ENCODE measurements at regions not wholly inside any gene's neighbourhood (a gene's known extent, or its start where the extent isn't known, plus 50 kb on each side); places are given as distances from the start of the nearest gene placed in this dataset.

DNA sequence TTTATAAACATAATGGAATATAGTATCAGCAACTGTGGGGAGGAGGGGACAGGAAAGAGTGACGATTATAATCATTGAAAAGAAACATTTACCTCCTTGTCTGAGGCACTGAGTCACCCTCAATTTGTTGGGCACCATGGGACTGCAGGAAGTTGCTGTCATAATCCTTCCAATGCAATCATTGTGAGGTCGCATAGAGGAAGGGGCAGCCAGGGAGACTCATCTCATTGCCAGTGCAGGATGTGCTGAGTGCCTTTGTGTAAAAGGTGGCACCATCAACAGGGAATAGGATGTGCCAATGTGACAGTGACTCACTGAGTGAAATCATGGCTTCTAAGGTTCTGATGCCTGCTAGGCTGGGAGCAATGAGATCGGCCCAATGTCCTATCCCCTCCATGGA lies 300.4 kb upstream of the ADAMTS9 start:
- DNase-seq: no peak

DNA sequence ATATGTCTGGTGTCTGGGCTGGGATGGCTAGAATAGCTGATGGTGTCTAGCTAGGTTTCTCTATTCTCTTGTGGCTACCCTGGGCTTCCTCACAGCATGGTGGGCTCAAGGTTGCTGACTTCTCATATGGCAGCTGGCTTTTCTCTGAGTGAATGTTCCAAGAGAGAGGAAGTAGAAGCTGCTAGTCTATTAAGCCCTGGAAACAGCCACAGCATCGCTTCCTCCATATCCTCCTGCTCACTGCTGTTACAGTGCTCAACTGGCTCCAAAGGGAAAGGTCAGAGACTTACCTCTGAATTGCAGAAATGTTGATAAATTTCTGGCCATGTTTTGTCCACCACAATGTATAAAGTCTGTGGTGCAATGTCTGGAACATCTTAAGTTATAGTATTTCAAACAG lies 299.9 kb upstream of the ADAMTS9 start:
- no peak for DNase-seq

DNA sequence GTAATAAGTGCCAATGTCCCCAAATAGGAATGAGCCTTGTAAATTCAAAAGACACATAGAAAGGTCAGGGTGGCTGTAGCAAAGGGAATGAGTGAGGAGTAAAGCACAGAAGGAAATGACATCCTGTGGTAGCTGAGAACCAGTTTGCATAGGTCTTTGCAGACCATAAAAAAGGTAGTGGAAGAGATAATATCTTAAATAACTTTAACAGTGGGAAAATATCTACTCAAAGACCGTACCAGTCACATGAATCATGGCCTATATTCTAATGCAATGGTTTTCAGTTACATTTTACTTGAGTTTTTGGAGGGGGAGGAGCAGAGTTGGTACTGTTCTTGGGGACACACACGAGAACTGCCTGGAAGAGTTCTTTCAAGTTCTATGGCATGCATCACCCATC lies 297.3 kb upstream of the ADAMTS9 start:
- DNase-seq: no peak

DNA sequence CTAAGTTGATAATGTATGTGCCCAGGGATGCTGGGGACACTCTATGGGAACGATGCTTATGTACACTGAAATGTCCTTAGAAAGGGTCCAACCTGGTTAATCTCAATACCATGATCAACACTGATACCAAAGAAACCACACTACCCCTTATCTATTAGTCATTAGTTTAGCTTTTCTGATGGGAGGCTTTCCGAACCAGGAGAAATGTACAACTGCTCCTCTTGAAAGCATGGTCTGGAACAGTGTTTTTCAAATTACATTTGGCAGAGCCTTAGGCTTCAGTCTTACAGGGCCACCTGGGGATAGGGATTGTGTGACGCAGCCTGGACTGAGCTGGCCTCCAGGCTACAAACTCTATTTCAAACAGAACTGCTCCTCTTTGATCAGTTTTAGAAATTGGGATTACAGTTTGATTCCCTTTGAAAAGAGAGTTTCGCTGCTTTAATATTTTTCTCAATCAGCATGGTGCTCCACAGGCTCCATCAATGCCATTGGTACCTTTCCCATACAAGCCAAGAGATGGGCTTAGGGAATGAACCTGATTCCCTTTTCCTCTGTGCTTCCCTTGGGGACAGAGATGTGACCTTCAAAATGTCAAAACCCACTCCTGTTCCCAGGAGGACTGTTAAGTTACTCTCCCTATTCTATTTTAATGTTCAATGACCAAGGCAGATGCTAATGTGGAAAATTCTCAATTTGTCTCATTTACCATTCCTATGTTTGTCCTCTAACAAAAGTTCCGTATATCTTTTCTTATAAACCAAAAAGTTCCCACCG lies 296.0 kb upstream of the ADAMTS9 start:
- DNase-seq: no peak

DNA sequence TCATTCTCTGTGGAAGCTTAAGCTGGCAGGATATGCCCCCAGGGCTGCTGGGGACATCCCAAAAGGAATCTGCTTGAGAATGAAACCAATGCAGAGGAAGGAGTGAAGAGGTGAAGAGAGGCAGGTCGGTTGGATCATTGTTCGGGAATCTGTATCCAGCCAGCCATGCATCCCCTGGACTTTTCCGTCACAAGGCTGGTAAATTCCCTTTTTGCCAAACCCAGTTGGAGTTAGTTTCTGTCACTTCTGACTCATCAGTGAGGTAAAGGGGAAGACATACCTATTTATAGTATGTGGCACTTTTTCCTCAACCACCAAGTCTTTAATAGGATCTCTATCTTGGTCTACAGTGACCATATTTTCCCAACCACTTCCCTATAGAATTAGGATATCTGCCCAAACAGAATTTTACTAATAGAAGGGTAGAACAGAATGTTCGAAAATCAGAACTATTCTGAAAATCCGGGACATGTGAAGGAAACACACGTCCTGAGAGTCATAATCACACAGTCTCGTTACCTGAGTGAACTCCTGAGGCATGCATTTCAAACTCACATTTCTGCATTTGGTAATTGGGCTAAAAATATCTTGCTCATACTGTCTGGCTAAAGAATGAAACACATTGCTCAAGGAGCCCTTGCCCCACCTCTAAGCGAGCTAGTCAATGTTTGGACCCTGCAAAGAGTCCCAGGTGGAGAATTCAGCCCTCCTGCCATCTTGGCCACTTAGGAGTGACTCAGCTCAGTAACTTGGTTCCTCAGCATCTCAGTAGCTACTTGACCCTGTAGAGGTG lies 289.7 kb upstream of the ADAMTS9 start:
- no peak for DNase-seq

DNA sequence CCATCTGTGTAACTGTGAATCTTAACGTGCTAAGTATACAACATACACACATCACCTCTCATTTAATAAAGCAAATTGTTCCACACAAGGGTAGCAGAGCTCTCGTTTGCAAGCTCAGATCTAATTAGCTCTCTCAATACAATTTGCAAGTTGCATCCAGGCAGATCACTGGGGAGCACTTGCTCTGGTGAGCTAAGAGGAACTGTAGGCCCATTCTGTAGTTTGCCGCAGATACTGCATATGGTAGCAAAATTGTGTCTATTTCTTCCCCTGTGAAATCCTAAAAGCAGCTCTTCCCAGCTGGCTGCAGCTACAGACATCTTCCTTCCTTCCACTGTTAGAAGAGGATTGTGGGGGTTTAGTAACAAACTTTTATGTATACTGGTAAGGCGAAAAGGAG lies 288.7 kb upstream of the ADAMTS9 start:
- no peak for DNase-seq

DNA sequence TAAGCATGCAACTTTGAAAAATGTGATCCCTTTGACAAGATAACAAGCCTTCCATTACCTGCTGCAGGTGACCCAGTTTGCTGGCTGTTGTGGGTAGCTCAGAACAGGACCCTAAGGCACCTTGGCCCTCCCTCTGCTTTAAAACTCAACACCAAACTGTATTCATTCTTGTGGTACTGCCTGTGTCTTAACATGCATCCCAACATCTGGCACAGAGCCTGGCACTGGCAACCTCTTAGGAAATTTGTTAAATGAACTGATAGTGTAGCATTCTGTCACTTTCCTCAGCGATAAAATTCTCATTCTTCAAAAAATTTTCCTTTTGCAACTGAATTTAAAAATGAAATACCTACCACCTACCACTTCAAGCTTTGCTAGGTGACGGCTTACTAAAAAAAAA lies 287.3 kb upstream of the ADAMTS9 start:
- DNase-seq: no peak

DNA sequence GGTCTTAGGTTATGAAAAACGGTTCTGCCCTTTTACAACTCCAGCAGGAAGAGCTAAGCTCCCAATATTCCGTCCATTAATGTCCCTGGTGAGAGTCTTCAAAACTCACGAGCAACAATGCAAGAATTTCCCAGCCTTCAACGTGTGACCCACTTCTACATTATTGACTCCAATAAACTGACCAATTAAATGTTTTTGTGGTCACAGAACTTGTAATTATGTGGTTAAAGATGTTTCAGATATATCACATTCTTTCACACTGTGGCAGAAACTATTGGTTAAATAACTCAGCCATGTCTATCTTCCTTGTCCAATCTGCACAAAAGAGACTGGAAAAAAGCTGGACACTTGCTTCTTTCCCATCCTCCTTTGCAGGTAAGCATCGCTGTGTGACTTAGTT lies 286.6 kb upstream of the ADAMTS9 start:
- no peak for DNase-seq

DNA sequence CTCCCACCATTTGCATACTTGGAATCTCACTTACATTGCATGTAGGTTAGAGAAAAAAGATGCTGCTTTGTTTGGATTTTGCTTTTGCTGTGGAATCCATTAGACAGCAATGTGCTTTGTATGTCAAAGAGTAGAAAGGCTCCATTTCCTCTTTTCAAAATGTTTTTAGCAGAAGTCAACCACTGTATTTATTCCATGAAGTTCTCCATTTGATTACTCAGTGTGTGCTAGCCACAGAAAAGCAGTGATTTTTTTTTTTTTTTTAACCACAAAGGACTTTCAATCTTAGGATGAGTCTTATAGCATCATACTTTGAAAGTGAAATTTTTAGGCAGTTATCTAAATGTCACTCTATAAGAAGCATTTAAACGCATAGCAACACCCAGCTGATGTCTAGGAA lies 285.0 kb upstream of the ADAMTS9 start:
- no peak for DNase-seq

DNA sequence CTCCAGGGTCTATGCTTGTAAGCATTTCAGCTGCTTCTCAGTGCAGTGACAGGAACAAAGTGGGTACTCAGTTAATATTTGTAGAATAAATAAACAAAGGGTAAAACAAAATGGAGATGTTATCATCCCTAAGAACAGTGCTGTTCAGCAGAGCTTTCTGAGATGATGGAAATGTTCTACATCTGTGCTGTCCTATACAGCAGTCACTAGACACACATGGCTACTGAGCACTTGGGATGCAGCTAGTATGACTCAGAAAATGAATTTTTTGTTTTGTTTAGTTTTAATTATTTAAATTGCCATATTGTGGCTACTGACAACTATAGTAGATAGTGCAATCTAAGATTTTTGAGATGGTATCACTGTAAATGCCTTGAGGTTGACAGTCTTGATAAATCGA lies 283.8 kb upstream of the ADAMTS9 start:
- DNase-seq: no peak

DNA sequence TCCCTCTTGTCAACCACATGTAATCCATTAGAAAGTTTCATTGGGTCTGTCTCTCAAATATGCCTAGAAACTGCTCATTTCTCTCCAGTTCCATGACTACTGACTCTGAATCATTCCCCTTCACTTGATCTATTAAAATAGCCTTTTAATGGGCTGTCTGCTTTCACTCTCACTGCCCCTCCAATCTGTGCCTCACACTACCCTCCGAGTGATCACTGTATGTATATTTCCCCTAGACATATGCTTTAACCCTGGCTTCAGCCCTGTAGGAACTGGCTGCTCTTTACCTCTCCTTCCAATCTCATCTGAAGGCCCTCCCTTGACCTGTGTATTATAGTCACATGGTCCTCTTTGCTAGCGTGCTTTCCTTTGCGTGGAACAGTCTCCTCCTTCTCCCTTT lies 282.8 kb upstream of the ADAMTS9 start:
- DNase-seq: no peak

DNA sequence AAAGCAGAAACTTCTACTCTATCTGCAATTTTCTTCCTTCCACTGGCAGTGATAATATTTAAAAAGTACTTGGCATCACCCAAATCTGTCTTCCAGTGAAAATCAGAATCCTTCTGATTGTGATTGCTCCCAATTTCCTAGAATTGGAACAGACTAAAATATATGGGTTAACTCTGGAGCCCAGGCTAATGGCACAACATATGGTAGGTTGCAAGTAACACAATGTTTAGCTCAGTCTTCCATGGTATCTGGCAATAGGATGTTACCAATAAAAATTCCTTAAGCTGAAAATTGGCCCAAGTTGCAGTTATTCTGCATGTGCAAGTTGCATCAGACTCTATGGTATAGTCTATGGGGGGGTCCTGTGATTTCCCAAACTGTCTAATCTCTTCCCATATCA lies 273.5 kb upstream of the ADAMTS9 start:
- no peak for DNase-seq

DNA sequence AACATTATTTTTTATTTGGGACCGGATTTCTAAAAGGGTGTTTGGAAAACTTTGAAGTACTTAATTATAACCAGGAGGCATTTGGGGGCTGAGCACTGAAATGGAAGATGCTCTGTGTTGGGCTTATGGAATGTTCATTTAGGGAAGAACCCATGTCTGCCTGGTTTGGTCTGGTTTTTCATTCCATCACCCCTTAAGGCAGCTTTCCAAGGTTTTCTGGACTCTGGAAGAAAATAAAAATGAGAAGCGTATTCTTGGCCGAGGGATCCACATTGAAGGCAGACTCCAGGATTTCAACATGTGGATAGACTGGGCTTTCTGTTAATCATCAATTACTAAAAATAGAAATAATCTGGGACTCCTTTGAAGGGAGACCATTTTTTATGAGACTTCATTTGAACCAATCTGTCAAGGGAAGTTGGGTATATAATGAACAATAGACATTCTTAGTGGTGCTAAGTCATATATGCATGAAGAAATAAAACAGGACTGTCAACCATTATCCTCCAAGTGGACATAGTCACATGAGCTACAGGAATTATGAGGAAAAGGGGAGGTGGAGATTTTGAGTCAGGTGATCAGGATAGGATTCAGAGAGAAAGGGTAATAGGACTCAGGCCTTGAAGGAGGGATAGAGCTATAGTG lies 270.5 kb upstream of the ADAMTS9 start:
- DNase-seq: no peak

DNA sequence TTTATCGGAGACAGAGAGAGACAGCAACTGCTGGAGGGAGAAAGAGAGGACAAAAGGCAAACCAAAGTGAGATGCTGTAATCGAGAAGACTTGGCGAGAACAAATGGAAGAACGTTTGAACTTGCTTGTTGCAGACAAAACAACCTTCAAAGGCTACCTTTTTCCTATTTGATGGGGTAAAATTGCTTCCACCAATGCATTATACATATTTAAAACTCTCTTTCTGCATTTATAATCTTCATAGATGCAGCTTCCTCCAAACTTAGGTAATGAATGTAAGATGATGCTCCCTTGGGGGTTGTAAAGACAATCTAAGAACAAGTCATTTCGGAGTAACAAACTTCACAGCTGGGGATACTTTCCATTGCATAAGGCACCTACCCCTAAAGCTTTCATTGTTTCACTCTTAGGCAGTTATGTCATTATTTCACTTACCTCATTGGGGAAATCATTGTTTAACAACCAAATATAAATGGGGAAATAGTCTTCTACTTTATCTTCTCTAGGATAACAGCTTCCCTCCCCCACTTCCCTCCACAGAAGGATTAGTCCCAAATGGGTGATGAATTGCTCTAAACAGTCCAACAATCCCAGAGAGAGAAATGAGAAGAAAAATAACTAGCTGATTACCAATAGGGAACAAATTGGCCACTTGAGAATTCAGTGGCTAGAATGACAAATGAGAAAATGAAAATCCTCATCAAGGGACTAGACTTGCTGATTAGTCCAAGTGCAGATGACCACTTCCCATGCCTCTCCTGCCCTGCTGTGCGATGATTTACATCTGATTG lies 269.8 kb upstream of the ADAMTS9 start:
- no peak for DNase-seq

DNA sequence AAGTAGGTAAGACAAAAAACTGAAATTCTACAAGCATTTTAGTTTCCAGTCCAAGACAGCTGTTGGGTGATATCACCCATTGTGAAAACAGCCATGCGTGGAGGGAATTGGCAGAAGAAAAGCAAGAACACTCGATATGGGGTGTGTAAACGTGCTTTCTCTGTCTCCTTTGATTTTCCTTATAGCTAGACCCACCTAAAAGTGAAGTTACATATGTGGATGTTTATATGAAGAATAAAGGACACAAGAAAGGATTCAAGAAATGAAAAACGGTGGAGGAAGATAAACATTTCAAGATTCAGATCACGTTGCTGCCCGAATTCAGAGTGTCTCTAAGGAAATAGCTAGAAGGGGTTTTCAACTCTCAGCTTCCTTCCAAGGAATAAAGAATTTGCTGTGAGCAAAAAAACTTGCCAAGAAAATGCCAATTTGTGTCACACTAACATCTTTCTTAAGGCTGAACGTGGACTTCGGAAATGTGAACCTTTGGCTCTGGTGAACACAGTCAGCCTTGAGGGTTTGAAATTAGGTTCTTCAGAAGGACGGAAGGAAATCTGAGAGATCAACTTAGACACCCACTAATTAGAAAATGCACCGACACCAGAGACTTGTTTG lies 269.0 kb upstream of the ADAMTS9 start:
- no peak for DNase-seq

DNA sequence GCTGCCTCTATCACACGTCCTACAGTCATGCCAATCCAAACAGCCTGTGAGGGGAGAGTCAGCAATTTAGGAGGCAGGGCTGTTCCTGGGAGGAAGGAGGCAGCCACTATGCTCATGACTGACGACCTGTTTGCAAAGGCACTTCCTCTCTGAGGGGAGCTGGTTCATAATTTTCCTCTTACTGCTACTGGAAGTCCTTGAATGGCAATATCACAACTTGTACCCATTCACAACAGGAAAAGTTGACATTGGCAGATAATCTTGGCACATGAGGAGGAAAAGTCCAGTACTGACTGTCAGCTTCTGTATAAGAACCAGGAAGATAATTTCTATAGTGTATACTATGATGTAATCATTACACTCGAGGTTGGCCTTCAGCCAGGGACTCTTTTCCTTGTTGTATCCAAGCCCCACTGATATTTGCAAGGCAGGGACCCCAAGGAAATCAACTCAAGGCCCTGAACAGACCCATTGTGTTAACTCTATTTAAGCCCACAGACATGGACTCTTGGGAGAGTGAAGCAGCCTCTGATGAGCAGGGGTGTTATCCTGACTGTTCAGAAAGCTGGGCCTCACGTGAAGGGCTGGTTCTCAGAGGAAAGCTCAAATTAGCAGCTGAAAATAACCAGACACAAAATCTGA lies 267.3 kb upstream of the ADAMTS9 start:
- DNase-seq: no peak

DNA sequence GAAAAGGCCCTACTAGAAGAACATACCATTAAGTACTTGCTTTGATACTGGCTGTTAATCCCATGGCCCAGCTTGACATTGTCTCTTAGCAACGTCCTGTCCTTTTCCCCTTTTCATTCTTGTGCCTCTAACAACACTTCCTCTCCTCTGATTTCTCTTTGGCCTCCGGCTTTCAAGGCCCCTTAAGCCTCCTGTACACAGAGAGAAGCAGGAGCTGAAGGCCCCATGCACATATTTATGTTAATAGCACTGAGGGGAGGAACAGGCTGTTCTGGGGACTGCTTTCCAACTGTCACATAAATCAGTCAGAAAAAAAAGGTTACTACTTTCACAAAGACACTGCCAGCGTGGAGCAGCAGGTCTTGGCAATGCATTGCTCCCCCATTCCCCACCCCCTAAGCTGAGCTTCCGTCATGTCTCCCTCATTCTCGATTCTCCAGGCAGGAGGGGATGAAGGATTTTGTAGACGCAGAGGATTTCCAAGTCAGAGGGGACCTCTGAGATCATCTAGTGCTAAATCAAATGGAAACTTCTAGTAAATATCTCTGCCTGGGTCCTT lies 257.4 kb upstream of the ADAMTS9 start:
- no peak for DNase-seq

DNA sequence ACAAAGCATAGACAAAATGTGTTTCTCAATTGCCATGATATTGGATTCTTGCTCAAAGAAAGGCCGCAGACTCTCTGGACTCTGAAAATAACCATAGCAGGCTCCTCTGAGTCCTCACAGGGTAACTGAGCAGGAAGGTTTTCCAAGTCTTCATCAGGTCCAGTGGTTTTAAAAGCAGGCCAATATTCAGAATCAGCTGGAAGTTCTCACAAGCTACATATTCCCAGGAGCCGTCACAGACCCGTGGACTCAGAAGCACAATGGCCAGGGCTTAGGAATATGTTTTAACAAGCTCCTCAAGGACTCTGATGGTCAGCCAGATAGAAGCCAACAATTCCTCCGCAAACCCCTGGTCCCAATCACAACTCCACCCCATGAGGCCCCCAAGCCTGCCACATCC lies 256.1 kb upstream of the ADAMTS9 start:
- DNase-seq: no peak

DNA sequence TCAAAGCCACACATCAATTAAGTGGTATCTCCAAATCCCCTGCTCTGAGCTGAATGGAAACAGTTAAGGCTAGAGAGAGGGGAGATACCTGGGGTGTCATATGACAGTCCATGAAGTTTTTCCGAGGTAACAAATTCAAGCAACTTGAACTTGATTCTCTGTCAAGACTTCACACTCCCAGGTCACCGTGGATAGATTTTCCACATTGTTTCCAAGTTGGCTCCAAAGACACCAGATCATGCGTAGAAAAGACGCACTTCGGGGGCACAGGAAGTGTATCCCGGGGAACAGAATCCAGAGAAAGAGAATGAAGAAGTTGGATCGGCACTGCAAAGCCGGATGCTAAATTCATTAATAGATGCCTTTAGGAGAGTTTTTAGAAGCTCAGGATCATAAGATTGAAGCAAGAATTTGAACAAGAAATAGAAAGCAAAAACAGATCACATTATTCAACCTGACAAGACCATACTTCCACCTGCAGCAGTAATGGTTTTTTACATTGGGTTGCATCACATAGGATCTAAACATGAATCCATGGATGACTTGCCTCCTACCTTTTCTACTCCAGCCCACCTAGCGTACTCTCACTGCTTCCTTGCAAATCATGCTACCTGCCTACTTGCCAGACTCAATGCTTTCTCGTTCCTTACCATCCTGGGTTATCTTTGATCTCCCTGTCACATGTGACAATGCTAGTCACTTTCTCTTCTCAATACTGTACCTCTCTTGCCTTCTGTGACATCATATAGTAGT lies 253.0 kb upstream of the ADAMTS9 start:
- DNase-seq: no peak

DNA sequence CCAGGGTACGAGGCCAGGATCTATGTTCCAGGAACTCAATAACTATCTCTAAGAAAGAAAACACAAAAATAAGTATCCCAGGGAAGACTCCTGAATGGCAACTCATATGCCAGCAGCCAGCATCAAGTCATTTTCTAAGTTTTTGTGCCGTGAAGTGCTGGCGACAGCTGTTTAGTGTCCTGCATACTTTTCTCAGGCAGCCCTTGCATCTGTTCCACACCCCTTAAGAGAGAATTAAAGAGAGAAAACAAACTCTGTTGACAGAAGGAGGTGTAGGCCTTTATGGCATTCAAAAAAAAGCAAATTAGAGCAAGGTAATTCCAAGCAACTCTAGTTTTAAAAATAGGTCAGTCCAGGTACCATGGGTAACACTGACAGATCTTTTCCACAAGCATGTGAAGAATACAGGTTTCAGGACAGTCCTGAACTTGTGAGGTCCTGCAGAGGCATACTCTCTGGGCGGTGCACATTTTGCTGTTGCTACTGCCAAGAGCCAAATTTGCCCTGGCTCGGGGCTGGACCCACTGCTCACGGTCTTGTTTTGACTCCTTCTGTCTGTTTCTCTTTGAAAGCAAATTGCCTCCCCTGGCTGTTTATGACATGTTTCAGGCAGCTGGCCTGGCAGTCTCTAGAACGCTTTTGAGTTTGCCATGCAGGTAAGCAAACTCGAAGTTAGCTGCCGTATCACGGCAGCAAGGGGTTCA lies 252.1 kb upstream of the ADAMTS9 start:
- DNase-seq: no peak

DNA sequence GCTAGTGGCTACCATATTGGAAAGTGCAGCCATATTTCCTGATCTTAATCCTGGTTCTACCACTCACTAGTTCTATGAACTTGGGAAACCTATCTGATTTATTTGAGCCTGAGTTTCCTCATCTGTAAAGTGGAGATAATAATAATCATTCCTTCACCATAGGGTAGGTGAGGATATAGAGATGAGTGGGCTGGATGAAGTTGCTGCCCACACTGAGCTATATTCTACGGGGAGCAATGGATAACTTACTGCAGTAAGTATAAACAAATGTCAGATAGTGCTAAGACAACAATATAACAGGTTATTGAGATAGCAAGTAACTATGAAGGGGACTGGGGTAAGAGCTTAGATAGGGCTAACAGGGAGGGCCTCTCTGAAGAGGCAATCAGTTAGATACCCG lies 251.5 kb upstream of the ADAMTS9 start:
- DNase-seq: no peak

All from DMS 273 treated with DMSO at 0.1 percent for 48 hours (cell line).